ENCODE measurements at regions not wholly inside any gene's neighbourhood (a gene's known extent, or its start where the extent isn't known, plus 50 kb on each side); places are given as distances from the start of the nearest gene placed in this dataset.

GRCh38 chr10:33459602-33460001, 125.1 kb upstream of the NRP1 start:
- no peak overlapping the region for H3K9ac ChIP-seq (replicated peaks in 1 of 4; ENCODE audit: extremely low read depth in 1 of 4, low read depth in 3 of 4, low read length in 3 of 4)
- no peak overlapping the region for H3K27ac ChIP-seq (ENCODE audit: low read depth, low read length)
- no peak overlapping the region for H2BK120ac ChIP-seq (replicated peaks; ENCODE audit: low read depth, low read length)
- DNase-seq (ENCODE audit: low read depth in 1 of 2, low spot score in 2 of 2) (no peak), FAIRE-seq (no peak)
- H3K18ac ChIP-seq (ENCODE audit: extremely low read depth, low read length) = no peak overlapping the region
- 90% methylated on average over 5 of the region's 5 CpGs; no CpG with 5 or more reads in 1 of the 2 experiments for WGBS, 2 experiments (ENCODE audit: extremely low coverage in 1 of 2, insufficient coverage in 1 of 2, insufficient read length in 1 of 2, insufficient replicate concordance in 2 of 2, low coverage in 1 of 2, low lambda C conversion rate in 2 of 2, missing lambda C conversion rate in 1 of 2)
- H2AK5ac ChIP-seq (ENCODE audit: low read depth, low read length) = no peak overlapping the region
- H2BK12ac ChIP-seq (ENCODE audit: low read depth, low read length) = no peak overlapping the region
- H2BK20ac ChIP-seq (ENCODE audit: low read length) = no peak overlapping the region
- H3K9me3 ChIP-seq (ENCODE audit: insufficient read depth in 2 of 2, low read depth in 1 of 2, low read length in 1 of 2) = no peaks in the 10 kb centered on the region
- no peak overlapping the region for H3K4me2 ChIP-seq (ENCODE audit: insufficient read depth in 1 of 2, low read depth in 2 of 2, low read length in 2 of 2)
- H2BK5ac ChIP-seq (ENCODE audit: low read depth, low read length) = no peak overlapping the region
- no peak overlapping the region for H4K91ac ChIP-seq (replicated peaks; ENCODE audit: insufficient read length, low read length)
- no peak overlapping the region for H3K14ac ChIP-seq (ENCODE audit: insufficient read length)
- no peaks in the 10 kb centered on the region for H3K4me1 ChIP-seq (replicated peaks in 1 of 4; ENCODE audit: control insufficient read depth in 3 of 4, insufficient read depth in 4 of 4, low read length in 3 of 4)
- H4K20me1 ChIP-seq (replicated peaks in 1 of 2; ENCODE audit: control insufficient read depth in 1 of 2, insufficient read depth in 2 of 2, low read length in 2 of 2) = peaks cover 0 to 3% of the 10 kb centered on the region in 2 experiments
- no peak overlapping the region for H2BK15ac ChIP-seq (ENCODE audit: low read length)
- H3K36me3 ChIP-seq (ENCODE audit: control insufficient read depth in 2 of 4, insufficient read depth in 4 of 4, low read length in 3 of 4) = no peaks in the 10 kb centered on the region
- H3K4ac ChIP-seq (replicated peaks; ENCODE audit: insufficient read length, low read depth, low read length) = no peak overlapping the region
- peaks cover 4% of the 10 kb centered on the region; the same call in 1 of the 2 replicates for H3K23me2 ChIP-seq (ENCODE audit: low read depth, low read length)
- no peak overlapping the region for H3K56ac ChIP-seq (replicated peaks; ENCODE audit: insufficient read length, low read depth, low read length)
- ChIA-PET POLR2A (ENCODE audit: partially characterized antibody) (no interaction called here), CTCF (ENCODE audit: partially characterized antibody) (interaction anchor here (0.6 to 0.7 kb wide), 2 partner anchors 328 to 350 kb away, joined by 3 read pairs; no protein-coding TSS in a partner anchor)
- H3K79me2 ChIP-seq (ENCODE audit: control insufficient read depth in 1 of 2, insufficient read depth in 2 of 2, low read length in 2 of 2) = no peaks in the 10 kb centered on the region
- no peak overlapping the region for H4K8ac ChIP-seq (ENCODE audit: extremely low read depth, insufficient read depth, low read length)
- H3K27me3 ChIP-seq (replicated peaks in 1 of 4; ENCODE audit: control insufficient read depth in 3 of 4, extremely low read depth in 1 of 4, insufficient read depth in 3 of 4, low read length in 3 of 4) = no peaks in the 10 kb centered on the region
- H4K5ac ChIP-seq (ENCODE audit: insufficient read length, low read depth, low read length) = no peak overlapping the region
- H2AFZ ChIP-seq (ENCODE audit: low read length) = no peak overlapping the region
- H3K4me3 ChIP-seq (ENCODE audit: extremely low read depth in 1 of 4, insufficient read depth in 2 of 4, low read depth in 3 of 4, low read length in 4 of 4) = no peak overlapping the region
- no peaks in the 10 kb centered on the region for H3K79me1 ChIP-seq (ENCODE audit: low read depth, low read length)
- H3K23ac ChIP-seq (ENCODE audit: insufficient read length) = no peak overlapping the region
- TF ChIP-seq SRF (IDR thresholded peaks at IDR 0.05; ENCODE audit: low read depth, low read length) = no peak
- TF ChIP-seq MAFK (IDR thresholded peaks at IDR 0.05; ENCODE audit: low read depth, low read length) = no peak
- no peak for TF ChIP-seq KDM1A (IDR thresholded peaks at IDR 0.05; ENCODE audit: borderline replicate concordance, low read length)
- TF ChIP-seq SIX5 (IDR thresholded peaks at IDR 0.05; ENCODE audit: low read depth, low read length) = no peak
- no peak for TF ChIP-seq RAD21 (IDR thresholded peaks at IDR 0.05 in 1 of 2, conservative IDR thresholded peaks at IDR 0.05 in 1 of 2; ENCODE audit: low read depth in 2 of 2, low read length in 2 of 2)
- TF ChIP-seq EP300 (IDR thresholded peaks at IDR 0.05; ENCODE audit: borderline replicate concordance in 1 of 2, low read depth in 2 of 2, low read length in 2 of 2) = no peak
- no peak for TF ChIP-seq BCL11A (IDR thresholded peaks at IDR 0.05; ENCODE audit: low read depth in 2 of 2, low read length in 2 of 2)
- TF ChIP-seq TAF1 (IDR thresholded peaks at IDR 0.05; ENCODE audit: low read depth, low read length) = no peak
- no peak for TF ChIP-seq EGR1 (IDR thresholded peaks at IDR 0.05; ENCODE audit: borderline replicate concordance, low read depth, low read length)
- no peak for TF ChIP-seq CHD1 (IDR thresholded peaks at IDR 0.05; ENCODE audit: low read depth, low read length)
- no peak for TF ChIP-seq POLR2A (IDR thresholded peaks at IDR 0.05; ENCODE audit: control extremely low read depth in 1 of 2, low read depth in 2 of 2, low read length in 2 of 2)
- TF ChIP-seq RNF2 (IDR thresholded peaks at IDR 0.05; ENCODE audit: borderline replicate concordance, low read depth, low read length, missing control alignments, poor library complexity, severe bottlenecking) = no peak
- TF ChIP-seq SP4 (IDR thresholded peaks at IDR 0.05; ENCODE audit: low read length) = no peak
- TF ChIP-seq TEAD4 (IDR thresholded peaks at IDR 0.05; ENCODE audit: low read depth, low read length) = no peak
- no peak for TF ChIP-seq KDM4A (IDR thresholded peaks at IDR 0.05; ENCODE audit: low read depth, low read length, severe bottlenecking)
- no peak for TF ChIP-seq ASH2L (IDR thresholded peaks at IDR 0.05; ENCODE audit: low read length)

Measured in H1 (cell line).